H9 (cell line): ENCODE measurements at regions not wholly inside any gene's neighbourhood (a gene's known extent, or its start where the extent isn't known, plus 50 kb on each side); places are given as distances from the start of the nearest gene placed in this dataset.

ENCODE experiments used
- DNase-seq: peaks from one replicate; pipeline ENCODE4 v3.0.0-alpha.2; 2017
- H2AFZ ChIP-seq: one replicate; pipeline ENCODE4 v1.6.1; 2013; ENCODE audit warnings: mild to moderate bottlenecking, low read length, control low read depth, moderate library complexity
- H2AK5ac ChIP-seq: 2 replicates; pipeline ENCODE4 v1.6.1; 2013; ENCODE audit warnings: low read length, control low read depth, mixed read lengths; ENCODE audit not compliant: insufficient read length
- H2BK120ac ChIP-seq: one replicate; pipeline ENCODE4 v1.6.1; 2013; ENCODE audit warnings: low read depth, mild to moderate bottlenecking, low read length, control low read depth, inconsistent platforms; ENCODE audit not compliant: poor library complexity, severe bottlenecking
- H2BK12ac ChIP-seq: 2 replicates; pipeline ENCODE4 v1.6.1; 2013; ENCODE audit warnings: low read length, control low read depth, mixed read lengths, low read depth; ENCODE audit not compliant: insufficient read length
- H2BK15ac ChIP-seq: 2 replicates; pipeline ENCODE4 v1.6.1; 2013; ENCODE audit warnings: low read depth, low read length, control low read depth
- H2BK20ac ChIP-seq: one replicate; pipeline ENCODE4 v1.6.1; 2013; ENCODE audit warnings: low read depth, mild to moderate bottlenecking, low read length, control low read depth, inconsistent platforms; ENCODE audit not compliant: poor library complexity, severe bottlenecking
- H2BK5ac ChIP-seq: 2 replicates; pipeline ENCODE4 v1.6.1; 2013; ENCODE audit warnings: low read length, control low read depth, mixed read lengths; ENCODE audit not compliant: insufficient read length
- H3K14ac ChIP-seq: 2 replicates; pipeline ENCODE4 v1.6.1; 2013; ENCODE audit warnings: low read length, control low read depth; ENCODE audit not compliant: insufficient read depth
- H3K18ac ChIP-seq: 2 replicates; pipeline ENCODE4 v1.6.1; 2013; ENCODE audit warnings: low read depth, mild to moderate bottlenecking, mixed read lengths, low read length, control low read depth; ENCODE audit not compliant: insufficient read length
- H3K23ac ChIP-seq: 2 replicates; pipeline ENCODE4 v1.6.1; 2013; ENCODE audit warnings: low read length, control low read depth, mixed read lengths, low read depth; ENCODE audit not compliant: insufficient read length
- H3K23me2 ChIP-seq: 2 replicates; pipeline ENCODE4 v1.6.1; 2013; ENCODE audit warnings: low read depth, mild to moderate bottlenecking, mixed read lengths, low read length, control low read depth; ENCODE audit not compliant: insufficient read length, poor library complexity, severe bottlenecking
- H3K27ac ChIP-seq: 2 replicates; pipeline ENCODE4 v1.5.1; 2013; ENCODE audit warnings: low read length, control low read depth, mixed read lengths, low read depth; ENCODE audit not compliant: insufficient read length
- H3K27me3 ChIP-seq: 2 replicates; pipeline ENCODE4 v1.6.1; 2013; ENCODE audit warnings: low read length, control low read depth, inconsistent platforms; ENCODE audit not compliant: insufficient read depth
- H3K4ac ChIP-seq: 2 replicates; pipeline ENCODE4 v1.6.1; 2013; ENCODE audit warnings: low read depth, mild to moderate bottlenecking, control low read depth, inconsistent platforms, low read length, moderate library complexity
- H3K4me1 ChIP-seq: 2 replicates; pipeline ENCODE4 v1.6.1; 2013; ENCODE audit warnings: low read length, control low read depth, inconsistent platforms; ENCODE audit not compliant: insufficient read depth
- H3K4me2 ChIP-seq: 2 replicates; pipeline ENCODE4 v1.6.1; 2013; ENCODE audit warnings: low read length, control low read depth, mixed read lengths; ENCODE audit not compliant: insufficient read length, insufficient read depth
- H3K56ac ChIP-seq: 2 replicates; pipeline ENCODE4 v1.6.1; 2013; ENCODE audit warnings: low read depth, mild to moderate bottlenecking, mixed read lengths, low read length, control low read depth; ENCODE audit not compliant: insufficient read length
- H3K79me1 ChIP-seq: 2 replicates; pipeline ENCODE4 v1.6.1; 2013; ENCODE audit warnings: low read depth, mild to moderate bottlenecking, moderate library complexity, low read length, control low read depth, inconsistent platforms; ENCODE audit not compliant: insufficient read depth, poor library complexity, severe bottlenecking
- H3K79me2 ChIP-seq: 2 replicates; pipeline ENCODE4 v1.6.1; 2013; ENCODE audit warnings: low read length, control low read depth, inconsistent platforms; ENCODE audit not compliant: insufficient read depth
- H3K9ac ChIP-seq: 2 replicates; pipeline ENCODE4 v1.6.1; 2013; ENCODE audit warnings: low read length, control low read depth, mixed read lengths; ENCODE audit not compliant: insufficient read length; ENCODE audit errors: extremely low read depth
- H3K9me3 ChIP-seq: one replicate; pipeline ENCODE4 v1.6.1; 2013; ENCODE audit warnings: low read depth, low read length, inconsistent platforms; ENCODE audit not compliant: control insufficient read depth
- H3T11ph ChIP-seq: one replicate; pipeline ENCODE4 v1.6.1; 2013; ENCODE audit warnings: mild to moderate bottlenecking, low read length, control low read depth, inconsistent platforms
- H4K20me1 ChIP-seq: one replicate; pipeline ENCODE4 v1.6.1; 2013; ENCODE audit not compliant: control insufficient read depth, insufficient read length, insufficient read depth
- H4K5ac ChIP-seq: 2 replicates; pipeline ENCODE4 v1.6.1; 2013; ENCODE audit warnings: low read depth, mild to moderate bottlenecking, mixed read lengths, low read length, control low read depth; ENCODE audit not compliant: insufficient read length
- H4K8ac ChIP-seq: replicated peaks from 2 replicates; pipeline ENCODE4 v1.6.1; 2013; ENCODE audit warnings: low read length, control low read depth, mixed read lengths, low read depth; ENCODE audit not compliant: insufficient read length
- H4K91ac ChIP-seq: 2 replicates; pipeline ENCODE4 v1.6.1; 2013; ENCODE audit warnings: low read depth, mild to moderate bottlenecking, moderate library complexity, mixed read lengths, low read length, control low read depth; ENCODE audit not compliant: insufficient read length
- H3K27ac Mint-ChIP-seq, 3 experiments: 2 replicates in 2 of 3; 3 replicates in 1 of 3; pipeline ENCODE4 v1.8.0; 2020 to 2021; ENCODE audit warnings: mixed read lengths in 3 of 3, mild to moderate bottlenecking in 1 of 3, moderate library complexity in 1 of 3
- H3K27me3 Mint-ChIP-seq: 2 replicates; pipeline ENCODE4 v1.8.0; 2021; ENCODE audit warnings: low read depth, mild to moderate bottlenecking, moderate library complexity, mixed read lengths
- H3K36me3 Mint-ChIP-seq, 3 experiments: 2 replicates in 2 of 3; 3 replicates in 1 of 3; pipeline ENCODE4 v1.8.0; 2020 to 2021; ENCODE audit warnings: low read depth in 3 of 3, mixed read lengths in 3 of 3; ENCODE audit not compliant: insufficient read depth in 1 of 3
- H3K4me1 Mint-ChIP-seq, 2 experiments: 2 replicates each; pipeline ENCODE4 v1.8.0; 2020; ENCODE audit warnings: mixed read lengths in 2 of 2
- H3K4me3 Mint-ChIP-seq, 2 experiments: 2 replicates in 1 of 2; 3 replicates in 1 of 2; pipeline ENCODE4 v1.8.0; 2020 to 2021; ENCODE audit warnings: mild to moderate bottlenecking in 2 of 2, mixed read lengths in 2 of 2, moderate library complexity in 1 of 2
- H3K9me3 Mint-ChIP-seq, 2 experiments: 2 replicates in 1 of 2; 3 replicates in 1 of 2; pipeline ENCODE4 v1.8.0; 2020; ENCODE audit warnings: mild to moderate bottlenecking in 2 of 2, mixed read lengths in 2 of 2, moderate library complexity in 1 of 2
- CTCF ChIP-seq: fragments of 200-600 bp; sonication (generic); conservative IDR thresholded peaks from 3 replicates; pipeline ENCODE4 v1.8.0; 2021; ENCODE audit warnings: antibody characterized with exemption, mild to moderate bottlenecking
- WGBS: extraction: QIAGEN DNeasy Blood & Tissue Kit; methylation state at CpG from one replicate; pipeline ENCODE4 v1.1.7; 2013; ENCODE audit warnings: missing lambda C conversion rate, low lambda C conversion rate, mixed read lengths; ENCODE audit not compliant: insufficient read length; ENCODE audit errors: extremely low coverage; 5-methylcytosine and 5-hydroxymethylcytosine counted together

DNA sequence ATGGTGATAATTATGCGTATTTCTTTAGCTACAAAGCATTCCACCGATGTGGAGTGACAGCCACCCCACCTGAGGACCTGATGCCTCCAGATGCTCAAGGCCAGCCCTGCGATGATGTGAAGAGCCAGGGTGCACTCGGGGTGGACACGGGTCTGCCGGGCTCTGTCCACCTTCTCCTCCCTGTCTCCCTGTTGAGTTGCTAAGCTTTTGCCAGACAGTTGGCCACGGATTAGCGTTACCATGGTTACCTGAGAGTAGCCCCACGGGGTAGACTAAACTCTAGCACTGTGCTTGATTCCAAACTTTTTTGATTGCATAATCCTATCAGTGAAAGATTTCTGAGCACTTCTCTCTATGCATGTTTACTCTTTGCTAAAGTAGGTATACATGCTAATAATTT, 86.2 kb downstream of the SMIM21 start:
- H2BK15ac ChIP-seq: no peak overlapping the region
- Mint-ChIP-seq H3K4me1 (peaks cover 17 to 18% of the 10 kb centered on the region in 2 experiments), H3K36me3 (no peaks in the 10 kb centered on the region), H3K27ac (no peak overlapping the region; a peak in 1 of 7 replicates), H3K4me3 (no peak overlapping the region), H3K27me3 (peaks cover 2% of the 10 kb centered on the region; the same call in 1 of the 2 replicates), H3K9me3 (no peaks in the 10 kb centered on the region)
- DNase-seq: no peak
- no peak overlapping the region for H2BK120ac ChIP-seq
- H4K20me1 ChIP-seq: peaks cover 2% of the 10 kb centered on the region
- H4K91ac ChIP-seq: no peak overlapping the region
- H4K8ac ChIP-seq: no peak overlapping the region
- H3K14ac ChIP-seq: no peak overlapping the region
- H3K9ac ChIP-seq: no peak overlapping the region
- H2BK12ac ChIP-seq: no peak overlapping the region
- H3K56ac ChIP-seq: no peak overlapping the region
- no peak overlapping the region for H2AFZ ChIP-seq
- no peak overlapping the region for H2BK20ac ChIP-seq
- no peak overlapping the region for H3K4me2 ChIP-seq
- no peaks in the 10 kb centered on the region for H3K79me2 ChIP-seq
- no peak overlapping the region for H2BK5ac ChIP-seq
- TF ChIP-seq CTCF: no peak
- no peak overlapping the region for H3K27ac ChIP-seq
- no peaks in the 10 kb centered on the region for H3K23me2 ChIP-seq
- H2AK5ac ChIP-seq: no peak overlapping the region
- H3T11ph ChIP-seq: no peak overlapping the region
- no peaks in the 10 kb centered on the region for H3K27me3 ChIP-seq
- no peak overlapping the region for H3K4ac ChIP-seq
- no peak overlapping the region for H4K5ac ChIP-seq
- no peaks in the 10 kb centered on the region for H3K9me3 ChIP-seq
- no peak overlapping the region for H3K23ac ChIP-seq
- H3K18ac ChIP-seq: no peak overlapping the region
- no peaks in the 10 kb centered on the region for H3K4me1 ChIP-seq
- no CpG with 5 or more reads among the region's 9 CpGs for WGBS
- no peaks in the 10 kb centered on the region for H3K79me1 ChIP-seq
